Heart right ventricle (tissue), 16 donors: ENCODE measurements at regions not wholly inside any gene's neighbourhood (a gene's known extent, or its start where the extent isn't known, plus 50 kb on each side); places are given as distances from the start of the nearest gene placed in this dataset.

Source experiments
- ATAC-seq, 8 donors: fragments of 200-7000 bp; cut with Tn5 transposase; one replicate each; pipeline ENCODE4 v1.9.1; 2020; ENCODE audit warnings: mild to moderate bottlenecking in 8 of 8, moderate library complexity in 8 of 8, moderate number of reproducible peaks in 1 of 8
- DNase-seq, 2 donors: peaks; one replicate each; pipeline ENCODE4 v3.0.0-alpha.2; 2020
- H3K27ac ChIP-seq, 10 donors: fragments of 200-600 bp; sonication (generic) in 2 of 10; one replicate each; pipeline versions ENCODE4 v1.5.0 to v1.8.0; 2020 to 2022; ENCODE audit warnings: mild to moderate bottlenecking in 3 of 10
- H3K27me3 ChIP-seq, 7 donors: fragments of 200-600 bp; one replicate each; pipeline ENCODE4 v1.8.0; 2021 to 2022; ENCODE audit warnings: mild to moderate bottlenecking in 2 of 7
- H3K36me3 ChIP-seq, 9 donors: fragments of 200-600 bp; sonication (generic) in 1 of 9; one replicate each; pipeline versions ENCODE4 v1.5.0 to v1.8.0; 2020 to 2022; ENCODE audit warnings: mild to moderate bottlenecking in 2 of 9
- H3K4me1 ChIP-seq, 9 donors: fragments of 200-600 bp; sonication (generic) in 1 of 9; one replicate each; pipeline versions ENCODE4 v1.5.0 to v1.8.0; 2020 to 2022; ENCODE audit warnings: mild to moderate bottlenecking in 4 of 9
- H3K4me3 ChIP-seq, 10 donors: fragments of 200-600 bp; sonication (generic) in 2 of 10; one replicate each; pipeline versions ENCODE4 v1.5.0 to v1.8.0; 2020 to 2022; ENCODE audit warnings: mild to moderate bottlenecking in 7 of 10, moderate library complexity in 2 of 10
- H3K9me3 ChIP-seq, 11 donors: fragments of 200-600 bp in 10 of 11; sonication (generic) in 2 of 11; one replicate each; pipeline versions ENCODE4 v1.5.0 to v1.8.0; 2013 to 2022; ENCODE audit warnings: mild to moderate bottlenecking in 2 of 11, control low read depth in 1 of 11, moderate library complexity in 1 of 11
- CTCF ChIP-seq, 9 donors: fragments of 200-600 bp; sonication (generic) in 2 of 9; IDR thresholded peaks; one replicate each; pipeline versions ENCODE4 v1.5.0 to v1.8.0; 2021 to 2022; ENCODE audit warnings: antibody characterized with exemption in 9 of 9, mild to moderate bottlenecking in 5 of 9, moderate library complexity in 1 of 9
- WGBS, 2 donors: extraction: QIAGEN DNeasy Blood & Tissue Kit; methylation state at CpG; one replicate each; pipeline ENCODE4 v1.1.7; 2013; ENCODE audit warnings: inconsistent platforms in 1 of 2; 5-methylcytosine and 5-hydroxymethylcytosine counted together
- intact Hi-C, 10 donors: fragments of 100-400 bp; cut with DNase I; formaldehyde crosslinking; loops; one replicate each; pipeline versions ENCODE4 v1.11.1 to v1.14.2; 2022
- donor health status: Arrhythmogenic right ventricular cardiomyopathy.
- donor health status: ischemic (EF 13 %, LVEDD 7.1; RV severe dilation, severe dysfunction).
- donor health status: healthy with polysubstance abuse.
- donor health status: DM: no; HTN: yes; CAD: no.
- donor health status: DM: no; HTN: no; CAD: no.
- donor health status: ischemic (EF 25% LVEDD 6.9; RV normal size, moderate dysfunction).
- donor health status: ischemic (EF 25% LVEDD 5.7; RV mildly dilated, moderate dysfunction).
- donor health status: healthy.
- donor health status: DM: yes; HTN: yes; CAD: no.
- donor health status: Ischemic cardiomyopathy.
- donor health status: ischemic (EF 35%, LVEDD 5.7; RV mildly dilated, moderate dysfunction).
- donor health status: nonischemic (EF 11% LVEDD 7.7; RV severe dilation, severe dysfunction).
- donor health status: DM: yes; HTN: yes; CAD: no.
- donor health status: PGD.
- donor health status: ischemic (EF 29% LVEDD 5.4; RV normal size, mild dysfunction).
- donor health status: nonischemic (EF 23%, LVEDD 6.1; RV moderate dilation, normal function).

GRCh38 chr2:207300817-207301216 lies 135.1 kb upstream of the KLF7 start:
- Histone ChIP-seq H3K9me3 (peaks cover 0 to 12% (median 0%) of the 10 kb centered on the region in 11 donors), H3K4me1 (peaks cover 0 to 12% (median 3%) of the 10 kb centered on the region in 9 donors), H3K27me3 (no peaks in the 10 kb centered on the region), H3K27ac (no peak overlapping the region), H3K4me3 (no peak overlapping the region), H3K36me3 (no peaks in the 10 kb centered on the region)
- 98 to 100% methylated on average over 1 of the region's 1 CpG for WGBS, 2 donors
- intact Hi-C loops: no loop called here
- no peak for TF ChIP-seq CTCF (IDR thresholded peaks at IDR 0.05)
- ATAC-seq (no peak), DNase-seq (no peak)

GRCh38 chr2:207304761-207305160 lies 139.0 kb upstream of the KLF7 start:
- intact Hi-C loops: no loop called here
- H3K27ac ChIP-seq: no peak overlapping the region
- TF ChIP-seq CTCF (IDR thresholded peaks at IDR 0.05): no peak
- H3K27me3 ChIP-seq: no peaks in the 10 kb centered on the region
- DNase-seq: no peak
- no peaks in the 10 kb centered on the region for H3K4me1 ChIP-seq
- 88 to 91% methylated on average over 5 of the region's 5 CpGs for WGBS, 2 donors
- H3K36me3 ChIP-seq: no peaks in the 10 kb centered on the region
- H3K4me3 ChIP-seq: no peak overlapping the region
- no peak for ATAC-seq
- H3K9me3 ChIP-seq: peaks cover 0 to 12% (median 0%) of the 10 kb centered on the region in 11 donors

- no peak for TF ChIP-seq CTCF (IDR thresholded peaks at IDR 0.05)
- intact Hi-C loops: no loop called here
- Histone ChIP-seq H3K4me1 (peaks cover 0 to 24% (median 12%) of the 10 kb centered on the region in 9 donors), H3K27me3 (no peaks in the 10 kb centered on the region), H3K9me3 (no peaks in the 10 kb centered on the region), H3K27ac (no peak overlapping the region), H3K4me3 (no peak overlapping the region), H3K36me3 (no peaks in the 10 kb centered on the region)
- ATAC-seq (no peak), DNase-seq (no peak)
- 92 to 96% methylated on average over 3 of the region's 3 CpGs for WGBS, 2 donors
These were observed 142.9 kb upstream of the KLF7 start for GRCh38 chr2:207308519-207309224.

GRCh38 chr2:207311316-207312005 lies 145.7 kb upstream of the KLF7 start:
- Histone ChIP-seq H3K36me3 (no peaks in the 10 kb centered on the region), H3K27ac (peak overlapping the region in 5 of 10 donors; percentile 7 to 81 (median 21)), H3K4me3 (no peak overlapping the region), H3K4me1 (peaks cover 0 to 24% (median 12%) of the 10 kb centered on the region in 9 donors), H3K27me3 (no peaks in the 10 kb centered on the region), H3K9me3 (no peaks in the 10 kb centered on the region)
- peak; percentile 61 to 98 (median 90) for ATAC-seq
- WGBS, 2 donors: 45 to 66% methylated on average over 4 of the region's 4 CpGs
- intact Hi-C loops: loop anchor here in 1 of 10 donors (10.0 kb wide), 1 partner anchor 127 kb away; no protein-coding TSS in a partner anchor
- DNase-seq: peak in 1 of 2 donors; percentile 14
- peak in 5 of 9 donors; percentile 16 to 44 (median 37) for TF ChIP-seq CTCF (IDR thresholded peaks at IDR 0.05)
